ENCODE measurements at regions not wholly inside any gene's neighbourhood (a gene's known extent, or its start where the extent isn't known, plus 50 kb on each side); places are given as distances from the start of the nearest gene placed in this dataset.

- Mint-ChIP-seq H3K4me3 (ENCODE audit: unreplicated experiment) (no peak overlapping the region), H3K27ac (ENCODE audit: unreplicated experiment) (no peak overlapping the region), H3K36me3 (ENCODE audit: low read depth) (peaks cover 2% of the 10 kb centered on the region), H3K4me1 (ENCODE audit: low read depth) (peaks cover 5% of the 10 kb centered on the region), H3K27me3 (ENCODE audit: low read depth) (no peaks in the 10 kb centered on the region), H3K9me3 (ENCODE audit: low read depth) (no peaks in the 10 kb centered on the region)
- no peak for TF ChIP-seq CTCF (IDR thresholded peaks at IDR 0.05)
- no peak for DNase-seq (ENCODE audit: low spot score)
Observed at GRCh38 chr5:168228668-168229067, 62.8 kb upstream of the WWC1 start.

- Mint-ChIP-seq H3K9me3 (ENCODE audit: low read depth) (no peaks in the 10 kb centered on the region), H3K27me3 (ENCODE audit: low read depth) (no peaks in the 10 kb centered on the region), H3K4me1 (ENCODE audit: low read depth) (peaks cover 4% of the 10 kb centered on the region), H3K27ac (ENCODE audit: unreplicated experiment) (no peak overlapping the region), H3K4me3 (ENCODE audit: unreplicated experiment) (no peak overlapping the region), H3K36me3 (ENCODE audit: low read depth) (no peaks in the 10 kb centered on the region)
- DNase-seq (ENCODE audit: low spot score): no peak
- no peak for TF ChIP-seq CTCF (IDR thresholded peaks at IDR 0.05)
Observed at GRCh38 chr5:168234133-168234532, 57.3 kb upstream of the WWC1 start.

- Mint-ChIP-seq H3K36me3 (ENCODE audit: low read depth) (no peaks in the 10 kb centered on the region), H3K4me3 (ENCODE audit: unreplicated experiment) (no peak overlapping the region), H3K27ac (ENCODE audit: unreplicated experiment) (no peak overlapping the region), H3K4me1 (ENCODE audit: low read depth) (peaks cover 6% of the 10 kb centered on the region), H3K27me3 (ENCODE audit: low read depth) (no peaks in the 10 kb centered on the region), H3K9me3 (ENCODE audit: low read depth) (no peaks in the 10 kb centered on the region)
- no peak for DNase-seq (ENCODE audit: low spot score)
- no peak for TF ChIP-seq CTCF (IDR thresholded peaks at IDR 0.05)
Observed at GRCh38 chr5:168238463-168238862, 53.0 kb upstream of the WWC1 start.

GRCh38 chr5:168239325-168239724, 52.1 kb upstream of the WWC1 start:
- no peaks in the 10 kb centered on the region for H3K9me3 Mint-ChIP-seq (ENCODE audit: low read depth)
- no peak for DNase-seq (ENCODE audit: low spot score)
- TF ChIP-seq CTCF (IDR thresholded peaks at IDR 0.05): no peak
- H3K4me1 Mint-ChIP-seq (ENCODE audit: low read depth): peaks cover 6% of the 10 kb centered on the region
- H3K27ac Mint-ChIP-seq (ENCODE audit: unreplicated experiment): no peak overlapping the region
- no peak overlapping the region for H3K4me3 Mint-ChIP-seq (ENCODE audit: unreplicated experiment)
- H3K27me3 Mint-ChIP-seq (ENCODE audit: low read depth): no peaks in the 10 kb centered on the region
- no peaks in the 10 kb centered on the region for H3K36me3 Mint-ChIP-seq (ENCODE audit: low read depth)
